HG02610 (cell line): ENCODE measurements at regions not wholly inside any gene's neighbourhood (a gene's known extent, or its start where the extent isn't known, plus 50 kb on each side); places are given as distances from the start of the nearest gene placed in this dataset.

ENCODE experiments used
- ATAC-seq: cut with Tn5 transposase; IDR thresholded peaks from one replicate; pipeline ENCODE4 v1.9.1; 2021; ENCODE audit warnings: mild to moderate bottlenecking, moderate library complexity; ENCODE audit not compliant: unreplicated experiment

- ATAC-seq = no peak
Observed at GRCh38 chr12:103093499-103094106, 136.1 kb downstream of the ASCL1 start.

DNA sequence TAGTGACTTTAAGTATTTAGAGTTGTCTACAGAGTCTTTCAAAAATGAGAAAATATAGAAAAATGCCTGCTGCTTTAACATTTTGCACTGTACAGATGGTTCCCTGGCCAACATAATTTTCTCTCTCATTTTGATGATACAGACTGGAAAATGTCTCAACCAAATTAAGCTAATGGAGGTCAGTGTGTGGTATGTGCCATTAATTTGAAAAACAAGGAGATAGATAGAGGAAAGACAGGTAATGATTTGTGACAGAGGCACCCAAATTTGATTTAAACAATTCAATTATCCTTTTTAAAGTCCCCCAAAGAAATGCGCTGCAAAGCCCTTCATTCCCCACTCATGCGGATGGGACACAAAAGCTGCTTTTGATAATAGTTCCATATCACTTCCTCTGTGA lies 140.0 kb downstream of the ASCL1 start:
- ATAC-seq = no peak

DNA sequence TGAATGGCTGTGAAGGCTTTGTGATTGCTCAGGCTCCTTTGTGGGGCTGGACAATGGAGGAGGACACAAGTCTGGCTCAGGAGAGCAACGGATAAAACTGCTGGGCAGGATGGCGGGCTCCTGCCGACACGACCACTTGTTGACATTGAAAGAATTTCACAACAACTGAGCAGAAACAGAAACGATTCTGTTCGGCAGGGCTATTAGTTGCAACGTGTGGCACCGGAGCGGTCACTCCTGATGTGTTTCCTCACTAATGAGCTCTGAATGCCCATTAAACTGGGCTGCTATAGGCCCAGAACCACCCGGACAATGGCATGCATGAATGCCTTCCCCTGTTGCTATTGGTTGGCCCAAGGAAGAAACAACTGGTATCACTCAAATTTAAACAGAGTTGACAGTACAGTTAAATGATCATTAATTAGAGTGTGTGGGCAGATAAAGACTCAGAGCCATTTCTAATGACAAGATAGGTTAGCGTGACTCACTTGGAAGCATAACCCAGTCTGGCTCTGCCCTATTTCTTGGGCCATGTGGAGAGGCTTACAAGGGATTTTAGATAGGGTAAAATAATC lies 142.9 kb downstream of the ASCL1 start:
- ATAC-seq = no peak

DNA sequence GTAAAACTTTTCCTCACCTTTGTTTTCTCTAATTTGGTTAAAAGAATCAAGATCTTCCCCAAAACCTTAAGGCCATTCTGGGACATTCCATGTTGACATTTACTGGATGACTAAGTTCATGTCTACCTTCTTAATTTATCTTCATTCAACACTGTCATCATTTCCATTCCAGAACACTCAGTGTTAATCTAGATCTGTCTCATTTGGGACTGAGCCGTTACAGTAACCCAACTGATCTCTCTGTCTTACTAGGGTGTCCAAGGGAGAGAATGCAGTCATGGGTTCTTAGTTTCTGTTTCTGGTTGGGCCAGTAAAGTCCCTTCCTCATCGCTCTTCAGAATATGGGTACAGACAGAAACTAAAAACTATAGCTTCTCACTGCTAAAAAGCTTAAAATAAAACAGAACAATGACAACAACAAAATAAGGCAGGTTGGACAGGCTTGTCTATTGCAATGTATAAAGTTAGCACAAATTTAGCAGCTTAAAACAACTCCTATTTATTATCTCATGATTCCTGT lies 144.8 kb downstream of the ASCL1 start:
- peak; percentile 87 for ATAC-seq

- ATAC-seq = peak; percentile 55
Observed at GRCh38 chr12:103105971-103106597, 148.6 kb downstream of the ASCL1 start.

- no peak for ATAC-seq
Observed at GRCh38 chr12:103109861-103110260, 152.4 kb downstream of the ASCL1 start.

DNA sequence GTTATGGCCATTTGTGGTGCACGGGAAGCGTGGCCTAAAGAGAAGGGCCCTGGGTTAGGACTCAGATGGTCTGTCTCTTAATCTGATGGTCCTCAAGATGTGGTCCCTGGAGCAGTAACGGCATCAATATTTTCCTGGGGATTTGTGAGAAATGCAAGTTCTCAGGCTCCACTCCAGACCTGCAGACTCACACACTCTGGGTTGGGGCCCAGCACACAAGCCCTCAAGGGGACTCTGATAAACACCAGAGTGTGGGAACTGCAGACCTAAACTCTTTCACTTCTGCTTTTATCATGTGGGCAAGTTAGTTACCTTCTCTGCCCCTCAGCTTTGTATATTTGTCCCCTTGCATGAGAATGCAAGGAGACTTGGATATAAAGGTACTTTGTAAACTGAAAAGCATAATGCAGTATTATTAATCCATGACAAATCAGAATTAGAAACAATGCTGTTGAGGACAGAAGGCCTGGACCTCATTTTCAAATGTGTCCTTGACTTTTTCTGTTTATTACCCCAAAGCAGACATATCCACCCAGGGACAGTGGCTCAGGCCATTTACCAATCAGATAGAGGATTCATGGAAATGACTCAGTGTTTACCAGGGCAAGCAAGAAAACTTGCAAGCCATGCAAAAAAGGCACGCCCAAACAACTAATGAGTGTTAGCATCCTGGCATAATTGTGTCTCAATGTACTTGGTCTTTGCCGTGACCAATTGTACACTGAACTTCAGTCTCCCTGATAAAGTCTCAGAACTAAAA lies 157.0 kb downstream of the ASCL1 start:
- ATAC-seq = peak; percentile 97

- no peak for ATAC-seq
Observed at GRCh38 chr12:103128862-103129501, 171.5 kb downstream of the ASCL1 start.

DNA sequence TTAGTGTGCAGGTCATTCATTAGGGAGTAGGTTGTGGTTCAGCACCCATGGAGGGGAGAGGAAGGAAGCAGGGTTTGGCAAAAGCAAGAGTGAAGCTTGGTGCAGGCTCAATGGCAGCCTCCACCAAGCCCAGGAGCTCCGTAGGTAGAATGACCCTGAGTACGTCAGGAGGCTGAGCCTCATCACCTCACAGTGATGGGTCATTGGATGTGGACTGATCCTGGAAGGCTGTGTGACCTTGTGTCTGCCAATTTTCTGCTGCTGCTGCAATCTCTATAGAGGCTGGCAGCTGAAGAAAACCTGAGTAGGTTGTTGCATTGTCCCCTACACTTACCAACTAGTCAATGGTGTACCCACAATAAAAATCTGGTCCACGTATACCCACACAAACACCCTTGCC lies 173.1 kb downstream of the ASCL1 start:
- no peak for ATAC-seq

DNA sequence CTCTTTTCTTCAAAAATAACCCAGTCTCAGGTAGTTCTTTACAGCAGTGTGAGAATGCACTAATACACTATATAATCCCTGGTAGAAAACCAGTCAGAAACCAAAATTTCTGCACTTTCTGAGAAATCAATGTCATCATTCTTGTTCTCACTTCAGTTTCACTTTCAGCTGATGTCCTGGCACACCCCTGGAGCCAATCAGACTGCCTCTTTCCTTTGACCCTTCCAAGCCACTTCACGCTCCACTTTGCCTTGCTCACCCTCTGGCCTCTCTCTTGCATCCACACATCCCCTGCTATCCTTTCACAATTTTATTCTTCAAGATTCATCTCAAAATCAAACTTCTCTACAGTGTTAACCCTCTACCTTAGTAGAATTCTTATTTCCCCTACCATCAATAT lies 181.1 kb downstream of the ASCL1 start:
- ATAC-seq = no peak

DNA sequence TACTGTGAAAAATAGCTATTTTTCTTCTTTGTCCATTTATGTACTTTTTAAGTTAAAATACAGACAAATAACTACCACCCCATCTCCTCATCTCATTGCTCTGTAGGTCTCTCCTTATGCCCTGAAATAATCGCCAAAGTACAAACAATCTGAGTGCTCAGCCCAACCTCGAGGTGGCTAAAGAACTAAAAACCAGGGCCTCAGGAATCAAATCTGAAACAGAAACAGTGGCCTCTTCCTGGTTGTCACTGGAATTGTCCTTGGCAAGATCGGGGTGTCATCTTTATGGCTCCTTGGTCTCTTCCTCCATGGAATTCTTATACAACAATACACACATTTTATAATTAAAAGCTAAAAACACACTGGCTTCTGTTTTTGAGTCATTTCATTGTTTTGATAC lies 182.4 kb downstream of the ASCL1 start:
- no peak for ATAC-seq

DNA sequence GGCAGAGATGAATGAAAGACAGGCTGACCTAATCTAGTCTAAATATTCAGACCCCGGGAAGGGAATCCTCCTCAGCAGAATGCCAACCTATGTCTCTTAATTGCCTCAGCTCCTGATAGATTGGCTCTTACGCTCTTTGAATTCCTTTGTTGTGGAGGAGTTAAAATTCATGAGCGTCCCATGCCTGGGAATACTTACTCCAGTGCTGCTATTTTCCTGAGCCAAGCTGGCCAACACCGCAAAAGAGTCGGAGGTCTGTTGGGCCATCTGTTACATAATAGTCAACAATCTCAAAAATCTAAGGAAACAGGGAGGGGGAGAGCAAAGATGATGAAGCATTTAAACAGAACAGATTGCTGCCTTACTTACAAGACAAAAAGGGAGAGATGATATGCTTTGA lies 182.8 kb downstream of the ASCL1 start:
- ATAC-seq = no peak

GRCh38 chr12:103144278-103144677 lies 186.8 kb downstream of the ASCL1 start:
- peak; percentile 77 for ATAC-seq

DNA sequence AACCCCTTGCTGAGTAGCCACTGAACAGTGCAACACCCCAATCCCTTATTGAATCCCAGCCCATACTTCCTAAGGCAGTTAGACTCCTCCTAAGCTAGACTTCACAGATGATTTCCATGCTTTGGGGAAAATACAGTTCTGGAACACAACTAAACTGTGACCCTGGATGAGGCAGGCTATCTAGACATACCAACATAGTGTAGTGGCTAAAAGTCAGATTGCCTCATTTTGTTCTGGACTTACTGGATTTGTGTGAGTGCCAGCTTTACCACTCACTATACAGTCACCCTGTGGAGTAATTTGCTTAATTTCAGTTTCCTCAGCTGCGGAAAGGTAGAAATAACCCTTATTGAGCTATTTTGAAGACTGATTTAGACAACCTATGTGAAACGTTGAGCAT lies 203.1 kb downstream of the ASCL1 start:
- ATAC-seq = no peak

DNA sequence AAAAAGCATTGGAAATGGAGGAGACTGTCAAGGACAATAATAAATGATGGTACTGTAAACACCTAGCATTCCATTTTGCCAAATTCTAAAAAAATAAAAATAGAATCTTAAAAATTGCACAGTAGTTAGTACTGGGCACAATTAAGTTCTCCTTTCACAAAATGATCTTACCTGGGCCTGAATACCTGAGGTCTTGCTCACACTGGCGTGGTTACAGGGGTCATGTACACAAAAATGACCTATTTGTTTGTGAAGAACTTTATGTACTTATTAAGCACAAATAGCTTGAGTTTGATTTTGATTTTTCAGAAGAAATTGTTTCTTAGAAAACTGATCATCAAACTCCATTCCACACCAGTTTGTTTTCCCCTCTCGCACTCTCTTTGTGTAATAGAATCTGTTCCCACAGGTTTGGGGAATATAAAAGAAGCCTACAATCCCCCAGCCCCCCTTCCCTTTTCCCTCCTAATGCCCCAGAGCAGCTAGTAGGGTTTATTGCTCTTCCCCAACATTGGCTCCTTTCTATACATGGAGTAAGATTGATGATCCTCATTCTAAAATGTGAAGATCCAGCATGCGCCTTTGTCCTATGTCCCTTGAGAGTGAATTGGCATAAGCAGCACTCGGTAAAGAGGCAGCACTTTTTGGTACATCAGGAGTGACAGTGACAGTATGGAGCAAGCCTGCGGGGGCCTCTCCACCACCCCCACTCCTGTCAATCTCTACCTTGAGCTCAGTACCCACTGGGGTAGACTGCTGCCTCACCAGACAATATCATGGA lies 204.3 kb downstream of the ASCL1 start:
- ATAC-seq = no peak

GRCh38 chr12:103166949-103167348 lies 209.5 kb downstream of the ASCL1 start:
- no peak for ATAC-seq

- ATAC-seq = no peak
Observed at GRCh38 chr12:103172447-103173112, 215.1 kb downstream of the ASCL1 start.

- ATAC-seq = no peak
Observed at GRCh38 chr12:103175625-103176024, 218.2 kb downstream of the ASCL1 start.

DNA sequence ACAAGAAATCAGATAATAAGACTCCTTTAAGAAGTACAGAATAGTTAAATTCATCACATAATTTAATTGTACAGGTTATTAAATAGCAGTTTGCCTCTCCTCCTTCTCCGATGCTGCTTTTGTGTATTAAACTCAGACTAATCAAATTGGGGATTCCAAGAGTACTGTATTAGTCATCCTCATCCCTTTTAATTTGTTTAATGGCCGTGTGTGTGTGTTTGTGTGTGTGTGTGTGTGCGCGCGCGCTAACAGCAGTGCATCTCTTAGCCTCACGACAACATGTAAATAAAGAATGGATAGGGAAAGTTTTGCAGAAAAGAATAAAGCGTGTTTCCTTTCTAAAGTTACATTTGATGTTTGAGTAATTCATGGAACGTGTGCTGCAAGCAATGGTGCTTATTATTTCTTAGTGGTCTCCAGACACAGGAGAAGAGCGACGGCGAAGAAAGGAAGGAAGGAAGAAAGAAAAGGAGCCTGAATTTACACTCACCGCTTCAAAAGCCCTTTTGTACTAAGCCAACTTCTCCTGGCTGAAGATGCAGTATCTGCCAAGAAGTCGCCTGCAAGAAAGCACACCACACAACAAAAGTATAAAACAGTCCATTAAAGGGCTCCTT lies 220.3 kb downstream of the ASCL1 start:
- ATAC-seq = no peak
